ENCODE measurements at regions not wholly inside any gene's neighbourhood (a gene's known extent, or its start where the extent isn't known, plus 50 kb on each side); places are given as distances from the start of the nearest gene placed in this dataset.

DNA sequence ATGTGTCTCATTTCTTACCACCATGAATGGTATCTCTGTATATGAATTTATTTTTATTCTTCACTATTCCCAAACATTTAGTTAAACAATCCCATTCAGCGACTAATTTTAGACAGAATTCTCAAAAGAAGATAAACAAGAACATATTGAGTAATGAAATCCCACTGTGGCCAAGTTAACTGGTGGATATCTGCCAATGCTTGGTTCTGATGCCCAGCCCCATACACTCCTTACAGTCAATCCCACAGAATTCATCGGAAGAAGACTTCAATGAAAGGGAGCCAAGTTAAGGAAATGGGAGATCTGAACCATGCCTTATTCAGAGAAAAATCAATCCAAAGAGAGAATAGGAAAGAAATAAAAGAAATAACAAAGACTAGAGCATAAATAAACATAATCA is 518.0 kb downstream of the XPNPEP1 start:
- TF ChIP-seq, protein P1, sequence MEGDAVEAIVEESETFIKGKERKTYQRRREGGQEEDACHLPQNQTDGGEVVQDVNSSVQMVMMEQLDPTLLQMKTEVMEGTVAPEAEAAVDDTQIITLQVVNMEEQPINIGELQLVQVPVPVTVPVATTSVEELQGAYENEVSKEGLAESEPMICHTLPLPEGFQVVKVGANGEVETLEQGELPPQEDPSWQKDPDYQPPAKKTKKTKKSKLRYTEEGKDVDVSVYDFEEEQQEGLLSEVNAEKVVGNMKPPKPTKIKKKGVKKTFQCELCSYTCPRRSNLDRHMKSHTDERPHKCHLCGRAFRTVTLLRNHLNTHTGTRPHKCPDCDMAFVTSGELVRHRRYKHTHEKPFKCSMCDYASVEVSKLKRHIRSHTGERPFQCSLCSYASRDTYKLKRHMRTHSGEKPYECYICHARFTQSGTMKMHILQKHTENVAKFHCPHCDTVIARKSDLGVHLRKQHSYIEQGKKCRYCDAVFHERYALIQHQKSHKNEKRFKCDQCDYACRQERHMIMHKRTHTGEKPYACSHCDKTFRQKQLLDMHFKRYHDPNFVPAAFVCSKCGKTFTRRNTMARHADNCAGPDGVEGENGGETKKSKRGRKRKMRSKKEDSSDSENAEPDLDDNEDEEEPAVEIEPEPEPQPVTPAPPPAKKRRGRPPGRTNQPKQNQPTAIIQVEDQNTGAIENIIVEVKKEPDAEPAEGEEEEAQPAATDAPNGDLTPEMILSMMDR (IDR thresholded peaks at IDR 0.05), result no peak
- TF ChIP-seq POLR2A (IDR thresholded peaks at IDR 0.05), result no peak

Measured in heart left ventricle (tissue), 13 donors.